T-helper 2 cell treated with Interferon-gamma antibody and Interleukin-4, amounts not matched to agents 100 ng/mL and 5 ng/mL, for 36 hours (primary cell): ENCODE measurements at regions not wholly inside any gene's neighbourhood (a gene's known extent, or its start where the extent isn't known, plus 50 kb on each side); places are given as distances from the start of the nearest gene placed in this dataset.

Source experiments
- intact Hi-C: fragments of 100-400 bp; cut with micrococcal nuclease; formaldehyde crosslinking; loops from one replicate; pipeline ENCODE4 v1.15.1; 2023

DNA sequence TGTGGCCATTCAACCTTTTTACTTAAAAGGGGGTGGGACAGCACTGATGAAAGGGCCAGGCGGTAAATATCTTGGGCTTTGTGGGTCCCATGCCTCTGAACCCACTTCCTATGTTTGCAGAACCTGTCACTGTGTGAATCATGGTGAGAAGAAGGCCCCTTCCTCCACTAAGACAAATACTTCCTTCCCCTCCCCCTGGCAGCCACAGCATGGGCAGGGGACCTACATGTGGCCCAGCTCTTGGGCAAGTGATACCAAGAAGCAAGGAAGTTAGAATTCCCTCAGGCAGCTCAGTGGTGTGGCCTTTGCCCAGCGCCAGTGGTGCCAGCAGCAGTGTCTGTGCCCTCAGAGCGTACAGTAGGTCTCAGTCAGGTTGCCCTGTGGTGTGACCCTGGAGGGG lies 168.6 kb downstream of the TRIM33 start:
- intact Hi-C loops, result loop anchor here (10.0 kb wide), 2 partner anchors 442 to 1388 kb away; partner anchors contain the start of genes SIKE1 and SLC16A1

- intact Hi-C loops, result loop anchor here (10.0 kb wide), 2 partner anchors 443 to 1387 kb away; partner anchors contain the start of genes SIKE1 and SLC16A1
Measured at GRCh38 chr1:114341856-114342255, 169.1 kb downstream of the TRIM33 start.

DNA sequence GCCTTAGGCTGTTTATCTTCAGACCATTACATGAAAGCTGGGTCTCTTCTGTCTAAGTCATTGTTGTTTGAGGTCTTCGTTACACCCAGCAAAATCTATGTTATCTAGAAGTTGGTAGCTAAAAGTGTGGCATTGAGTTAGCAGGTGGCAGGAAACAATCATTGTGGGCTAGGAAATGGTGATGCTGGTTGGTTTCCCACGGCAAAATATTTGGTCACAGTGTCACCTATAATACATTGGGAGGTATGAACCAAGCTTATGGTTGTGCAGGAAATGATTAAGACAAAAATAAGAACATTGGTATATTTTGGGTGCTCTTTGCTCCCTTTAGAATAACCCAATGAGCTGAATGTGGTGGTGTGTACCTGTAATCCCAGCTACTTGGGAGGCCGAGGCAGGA lies 169.7 kb downstream of the TRIM33 start:
- intact Hi-C loops, result loop anchor here (10.0 kb wide), 2 partner anchors 444 to 1386 kb away; partner anchors contain the start of genes SIKE1 and SLC16A1

DNA sequence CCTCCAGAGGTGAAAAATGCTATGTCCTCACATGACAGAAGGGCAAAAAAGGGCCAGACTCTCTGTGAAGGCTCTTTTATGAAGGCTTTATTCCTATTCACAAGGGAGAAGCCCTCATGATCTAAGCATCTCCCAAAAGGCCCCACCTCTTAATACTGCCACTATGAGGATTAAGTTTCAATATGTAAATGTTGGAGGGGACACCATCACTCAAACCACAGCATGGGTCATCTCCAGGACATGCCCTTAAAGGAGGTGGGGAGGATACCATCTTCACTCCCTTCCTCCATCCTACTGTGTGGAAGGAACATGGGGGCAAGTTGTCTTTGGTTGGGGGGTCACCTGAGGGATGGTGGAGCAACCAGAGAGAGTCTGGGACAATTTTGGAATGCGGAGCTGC lies 170.1 kb downstream of the TRIM33 start:
- intact Hi-C loops, result loop anchor here (10.0 kb wide), 2 partner anchors 444 to 1386 kb away; partner anchors contain the start of genes SIKE1 and SLC16A1

GRCh38 chr1:114339379-114339778 lies 171.6 kb downstream of the TRIM33 start:
- intact Hi-C loops, result no loop called here

- intact Hi-C loops, result no loop called here
Measured at GRCh38 chr1:114338191-114338890, 172.7 kb downstream of the TRIM33 start.

- intact Hi-C loops, result no loop called here
Measured at GRCh38 chr1:114337417-114337816, 173.6 kb downstream of the TRIM33 start.

GRCh38 chr1:114336360-114336759 lies 174.6 kb downstream of the TRIM33 start:
- intact Hi-C loops, result no loop called here

- intact Hi-C loops, result no loop called here
Measured at GRCh38 chr1:114335273-114335672, 175.7 kb downstream of the TRIM33 start.

GRCh38 chr1:114334297-114334696 lies 176.7 kb downstream of the TRIM33 start:
- intact Hi-C loops, result no loop called here

DNA sequence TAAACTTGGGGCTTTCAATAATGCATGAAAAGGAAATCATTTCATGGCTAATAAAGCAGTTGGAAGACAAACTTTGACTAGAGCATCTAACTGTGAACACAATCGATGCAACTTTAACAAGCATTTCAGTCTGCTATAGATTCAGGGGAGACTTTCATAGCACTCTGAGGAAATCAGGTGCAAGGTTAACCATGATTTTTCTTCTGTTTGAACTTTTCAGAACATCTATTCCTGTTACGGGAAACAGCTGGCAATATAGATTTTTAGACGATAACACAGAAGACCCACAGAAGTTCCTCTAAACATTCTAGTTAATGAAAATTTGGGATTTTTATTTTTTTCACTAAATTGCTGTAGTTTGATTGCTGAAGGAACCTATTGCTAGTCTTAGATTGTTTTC lies 177.3 kb downstream of the TRIM33 start:
- intact Hi-C loops, result no loop called here

GRCh38 chr1:114331936-114332335 lies 178.3 kb upstream of the SYT6 start:
- intact Hi-C loops, result no loop called here

GRCh38 chr1:114330451-114330983 lies 176.8 kb upstream of the SYT6 start:
- intact Hi-C loops, result no loop called here

DNA sequence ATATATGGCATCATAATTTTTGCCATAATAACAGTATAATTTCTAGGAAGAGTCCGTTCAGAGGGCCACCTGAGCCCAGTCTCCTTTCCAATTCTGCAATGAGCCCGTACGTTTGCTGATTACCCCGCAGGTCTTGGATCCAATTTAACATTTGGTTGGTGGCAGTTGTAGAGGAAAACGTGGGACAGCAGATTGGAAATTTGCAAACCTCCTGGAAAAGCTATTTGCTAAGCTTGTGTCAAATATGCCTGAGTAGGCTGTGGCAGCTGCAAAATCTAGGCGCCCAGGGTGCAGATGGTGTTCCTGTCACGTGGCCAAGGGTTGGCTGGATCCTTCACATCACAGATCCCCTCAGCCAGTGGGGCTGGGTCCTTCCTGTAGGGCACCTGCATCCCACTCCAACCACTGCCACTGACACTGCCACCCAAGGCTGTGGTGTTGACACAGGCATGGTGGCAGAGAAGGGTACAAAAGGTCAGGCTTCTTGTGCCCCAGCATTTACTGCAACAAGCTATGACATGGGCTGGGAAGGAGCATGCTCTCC lies 174.8 kb upstream of the SYT6 start:
- intact Hi-C loops, result no loop called here

DNA sequence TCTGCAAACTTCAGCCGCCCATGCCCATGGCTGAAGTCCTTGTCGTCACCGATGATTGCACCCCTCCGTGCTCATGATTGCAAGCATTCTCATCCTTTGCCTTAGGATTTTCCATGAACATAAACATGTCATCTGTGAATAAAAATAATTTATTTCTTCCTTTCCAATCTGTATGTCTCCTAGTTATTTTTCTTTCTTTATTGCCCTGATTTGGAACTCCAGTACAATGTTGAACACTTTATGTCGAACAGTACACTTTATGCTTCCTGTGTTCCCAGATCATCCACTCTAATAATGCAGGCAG lies 170.9 kb upstream of the SYT6 start:
- intact Hi-C loops, result no loop called here

- intact Hi-C loops, result no loop called here
Measured at GRCh38 chr1:114323959-114324661, 170.4 kb upstream of the SYT6 start.

DNA sequence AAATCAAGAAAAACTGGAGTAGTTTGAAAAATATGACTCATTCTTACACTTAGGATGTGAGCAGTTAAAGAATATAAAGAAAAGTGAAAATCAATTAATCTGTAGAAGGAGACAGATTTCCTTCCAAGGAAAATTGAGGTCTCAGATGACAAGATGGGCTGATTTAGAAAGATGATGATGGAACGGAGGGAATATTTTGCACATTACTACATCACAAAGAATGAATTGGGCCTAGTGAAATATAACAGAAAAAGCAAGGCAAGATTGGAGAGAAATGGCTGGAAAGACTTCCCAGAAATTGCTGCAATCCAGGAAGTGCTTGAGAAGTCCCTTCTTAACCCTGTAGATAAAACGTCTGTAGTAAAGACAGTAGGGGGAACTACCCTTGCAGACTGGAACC lies 169.1 kb upstream of the SYT6 start:
- intact Hi-C loops, result no loop called here

DNA sequence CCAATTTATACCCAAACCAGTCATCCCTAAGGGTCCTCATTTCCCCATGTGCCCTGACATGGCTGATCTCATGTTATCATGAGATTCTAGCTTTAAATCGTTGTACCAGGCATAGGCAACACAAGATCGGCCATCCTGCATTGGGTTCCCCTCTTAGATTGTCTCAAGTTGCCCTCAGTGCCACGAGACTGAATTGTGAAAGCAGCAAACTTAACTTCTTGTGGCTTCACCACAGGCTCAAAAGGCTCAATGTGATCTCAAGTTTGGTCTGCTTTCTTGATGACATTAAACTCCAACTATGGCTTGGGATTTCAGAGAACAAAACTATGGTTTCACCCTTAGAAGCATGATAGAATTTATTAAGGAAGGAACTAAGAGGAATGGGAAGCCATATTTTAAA lies 168.5 kb upstream of the SYT6 start:
- intact Hi-C loops, result no loop called here

GRCh38 chr1:114320586-114320985 lies 166.9 kb upstream of the SYT6 start:
- intact Hi-C loops, result no loop called here

GRCh38 chr1:114319418-114319817 lies 165.7 kb upstream of the SYT6 start:
- intact Hi-C loops, result no loop called here

- intact Hi-C loops, result no loop called here
Measured at GRCh38 chr1:114318961-114319360, 165.3 kb upstream of the SYT6 start.

DNA sequence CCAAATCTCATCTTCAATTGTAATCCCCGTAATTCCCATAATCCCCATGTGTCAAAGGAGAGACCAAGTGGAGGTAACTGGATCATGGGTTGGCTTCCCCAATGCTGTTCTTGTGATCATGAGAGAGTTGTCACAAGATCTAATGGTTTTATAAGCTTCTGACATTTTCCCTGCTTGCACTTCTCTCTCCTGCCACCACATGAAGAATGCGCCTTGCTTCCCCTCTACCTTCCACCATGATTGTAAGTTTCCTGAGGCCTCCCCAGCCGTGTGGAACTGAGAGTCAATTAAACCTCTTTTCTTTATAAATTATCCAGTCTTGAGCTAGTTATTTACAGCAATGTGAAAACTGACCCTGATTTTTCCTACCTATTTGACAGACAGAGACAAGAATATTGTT lies 162.5 kb upstream of the SYT6 start:
- intact Hi-C loops, result no loop called here
